Astrocyte of the cerebellum (primary cell): ENCODE measurements at regions not wholly inside any gene's neighbourhood (a gene's known extent, or its start where the extent isn't known, plus 50 kb on each side); places are given as distances from the start of the nearest gene placed in this dataset.
A peak's percentile ranks its signal among the peaks of the same experiment; 100 is the strongest.
"Not testable (repeated sequence)": the region's sequence is repeated elsewhere in the genome, so short reads cannot be mapped to it uniquely, and the experiment has no call there.

Source experiments
- DNase-seq: peaks from one replicate; pipeline ENCODE4 v3.0.0-alpha.2; 2011; ENCODE audit warnings: low read depth
- H3K4me3 ChIP-seq: 2 replicates; pipeline ENCODE4 v1.5.1; 2011; ENCODE audit warnings: mild to moderate bottlenecking, low read depth, low read length, moderate library complexity
- CTCF ChIP-seq: IDR thresholded peaks from 2 replicates; pipeline ENCODE4 v1.5.1; 2012; ENCODE audit warnings: low read length, low read depth, moderate library complexity, mild to moderate bottlenecking; ENCODE audit errors: missing control alignments
- in situ Hi-C: cut with HindIII; loops from 2 replicates; pipeline ENCODE4 v1.10.0; 2017; ENCODE audit warnings: low sequenced_read_pairs

GRCh38 chr12:91743280-91743679, 402.4 kb downstream of the BTG1 start:
- DNase-seq, result no peak
- H3K4me3 ChIP-seq, result no peak overlapping the region
- in situ Hi-C loops, result no loop called here
- TF ChIP-seq CTCF, result no peak

- H3K4me3 ChIP-seq, result no peak overlapping the region
- no peak for DNase-seq
- in situ Hi-C loops, result no loop called here
- no peak for TF ChIP-seq CTCF
Measured at GRCh38 chr12:91741932-91742331, 403.7 kb downstream of the BTG1 start.

- H3K4me3 ChIP-seq, in situ Hi-C loops, DNase-seq: not testable (repeated sequence)
Measured at GRCh38 chr12:91733846-91734245, 411.8 kb downstream of the BTG1 start.

- no peak for TF ChIP-seq CTCF
- no peak overlapping the region for H3K4me3 ChIP-seq
- in situ Hi-C loops, result no loop called here
- DNase-seq, result peak; percentile 79
Measured at GRCh38 chr12:91732086-91732485, 413.6 kb downstream of the BTG1 start.

- no peak for DNase-seq
- no peak overlapping the region for H3K4me3 ChIP-seq
- in situ Hi-C loops, result no loop called here
- no peak for TF ChIP-seq CTCF
Measured at GRCh38 chr12:91729543-91729942, 416.1 kb downstream of the BTG1 start.

GRCh38 chr12:91723191-91723590, 422.5 kb downstream of the BTG1 start:
- no peak for DNase-seq
- TF ChIP-seq CTCF, result no peak
- no peak overlapping the region for H3K4me3 ChIP-seq
- in situ Hi-C loops, result no loop called here

- in situ Hi-C loops, result no loop called here
- TF ChIP-seq CTCF, result no peak
- no peak for DNase-seq
- no peak overlapping the region for H3K4me3 ChIP-seq
Measured at GRCh38 chr12:91722072-91722471, 423.6 kb downstream of the BTG1 start.
